Epidermal melanocyte (primary cell): ENCODE measurements at regions not wholly inside any gene's neighbourhood (a gene's known extent, or its start where the extent isn't known, plus 50 kb on each side); places are given as distances from the start of the nearest gene placed in this dataset.
A peak's percentile ranks its signal among the peaks of the same experiment; 100 is the strongest.
"Not testable (repeated sequence)": the region's sequence is repeated elsewhere in the genome, so short reads cannot be mapped to it uniquely, and the experiment has no call there.

ENCODE experiments used
- DNase-seq: peaks from one replicate; pipeline ENCODE4 v3.0.0; 2011; ENCODE audit warnings: low spot score; ENCODE audit not compliant: insufficient read length

DNA sequence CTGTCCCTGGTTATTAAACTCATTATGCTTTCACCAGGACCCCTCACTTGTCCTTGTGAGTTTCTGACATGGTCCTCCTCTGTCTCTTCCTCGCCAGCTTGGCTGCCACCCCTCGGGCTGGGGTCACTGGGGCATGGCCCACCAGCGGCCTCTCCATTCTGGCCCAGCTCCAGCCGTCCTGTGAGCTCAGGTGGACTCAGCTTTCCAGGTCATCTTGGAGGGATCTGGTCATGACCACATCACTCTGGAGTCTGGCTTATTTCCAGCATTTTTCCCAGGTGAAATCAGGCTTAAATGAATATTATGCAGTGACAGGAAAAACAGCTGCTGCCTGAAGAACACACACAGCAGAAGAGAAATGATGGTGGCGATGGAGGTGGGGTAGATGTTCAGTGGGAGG lies 224.5 kb downstream of the ADAMTS15 start:
- DNase-seq, result no peak

DNA sequence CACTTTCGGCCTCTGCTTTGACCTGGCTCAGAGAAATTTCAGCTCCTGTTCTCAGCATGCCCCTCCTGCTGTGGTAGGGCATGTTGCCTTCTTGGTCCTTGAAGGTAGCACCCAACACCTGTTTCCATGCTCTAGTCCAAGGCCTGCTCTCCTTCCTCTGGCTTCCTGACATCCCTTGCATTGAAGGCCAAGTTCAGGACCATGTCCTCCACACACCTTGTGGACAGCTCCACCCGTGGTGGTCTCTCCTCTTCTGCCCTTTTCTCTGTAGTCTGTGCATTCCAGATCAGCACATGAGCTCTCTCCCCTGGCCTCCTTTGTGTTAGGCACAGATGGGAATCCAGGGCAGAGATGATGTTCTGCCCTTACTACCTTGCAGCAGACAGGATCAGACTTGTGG lies 225.3 kb downstream of the ADAMTS15 start:
- no peak for DNase-seq

- DNase-seq, result no peak
Observed at GRCh38 chr11:130674686-130675308, 226.4 kb downstream of the ADAMTS15 start.

DNA sequence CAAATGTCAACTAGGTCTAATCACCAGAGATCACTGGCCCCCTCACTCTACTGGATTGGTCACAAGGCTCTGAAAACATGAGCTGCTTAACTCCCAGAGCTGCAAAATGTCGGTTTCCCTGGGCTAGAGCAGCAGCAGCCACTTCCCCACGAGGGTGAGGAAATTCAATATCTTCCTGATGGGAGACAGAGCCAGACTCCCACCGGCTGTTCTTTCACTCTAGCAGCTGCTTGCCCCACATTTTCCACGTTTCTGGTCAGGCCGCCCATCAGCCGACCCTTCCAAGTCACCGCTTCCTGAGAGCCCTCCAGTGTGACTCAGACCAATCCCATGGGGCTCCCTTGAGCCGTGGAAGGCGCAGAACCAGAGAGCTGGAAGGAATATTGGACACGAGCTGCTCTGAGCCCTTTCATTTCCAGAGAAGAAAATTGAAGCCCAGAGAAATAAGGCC lies 227.0 kb downstream of the ADAMTS15 start:
- DNase-seq, result no peak

- no peak for DNase-seq
Observed at GRCh38 chr11:130675917-130676316, 227.5 kb downstream of the ADAMTS15 start.

DNA sequence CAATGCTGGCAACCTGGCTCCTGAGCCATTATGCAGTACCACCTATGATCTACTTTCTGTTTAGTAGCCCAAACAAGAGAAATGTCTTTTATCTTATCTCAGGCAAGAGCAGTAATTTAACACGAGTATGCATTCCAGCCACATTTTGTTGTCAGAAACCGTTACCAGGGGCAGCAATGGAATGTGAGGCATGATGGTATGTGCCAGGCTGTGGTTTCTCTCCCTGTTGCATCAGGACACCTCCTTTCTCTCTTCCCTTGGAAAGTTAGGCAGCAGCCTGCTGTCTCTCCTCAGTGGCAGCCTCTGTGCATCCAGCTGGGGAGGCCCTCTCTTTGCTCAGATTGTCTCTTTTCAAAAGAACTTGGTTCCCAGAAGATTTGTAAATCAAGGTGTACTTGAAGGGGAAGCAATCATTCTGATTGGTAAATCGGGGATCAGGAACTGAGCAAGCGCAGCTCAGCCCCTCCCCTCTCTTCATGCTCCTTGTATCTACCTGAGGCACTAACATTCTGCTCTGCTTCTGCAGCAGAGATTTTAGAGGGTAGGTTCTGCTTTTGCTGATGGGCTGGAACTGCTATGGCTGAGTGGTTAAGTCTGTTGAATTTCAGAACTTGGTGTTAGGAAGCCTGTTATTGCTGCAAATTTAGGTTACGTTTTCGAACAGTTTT lies 229.2 kb downstream of the ADAMTS15 start:
- peak; percentile 56 for DNase-seq

DNA sequence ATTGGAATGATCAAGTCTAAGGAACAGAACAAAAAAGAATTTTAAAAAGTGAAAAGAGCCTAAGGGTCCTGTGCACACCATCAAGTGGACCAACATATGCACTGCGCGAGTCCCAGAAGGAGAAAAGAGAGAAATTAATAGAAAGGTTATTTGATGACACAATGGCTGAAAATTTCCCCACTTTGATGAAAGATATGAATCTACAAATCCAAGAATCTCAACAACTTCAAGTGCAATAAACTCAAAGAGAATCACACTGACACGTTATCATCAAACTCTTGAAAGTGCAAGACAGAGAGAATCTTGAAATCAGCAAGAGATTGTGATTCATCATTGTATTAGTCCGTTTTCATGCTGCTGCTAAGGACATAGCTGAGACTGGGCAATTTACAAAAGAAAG lies 230.8 kb downstream of the ADAMTS15 start:
- DNase-seq, result no peak

DNA sequence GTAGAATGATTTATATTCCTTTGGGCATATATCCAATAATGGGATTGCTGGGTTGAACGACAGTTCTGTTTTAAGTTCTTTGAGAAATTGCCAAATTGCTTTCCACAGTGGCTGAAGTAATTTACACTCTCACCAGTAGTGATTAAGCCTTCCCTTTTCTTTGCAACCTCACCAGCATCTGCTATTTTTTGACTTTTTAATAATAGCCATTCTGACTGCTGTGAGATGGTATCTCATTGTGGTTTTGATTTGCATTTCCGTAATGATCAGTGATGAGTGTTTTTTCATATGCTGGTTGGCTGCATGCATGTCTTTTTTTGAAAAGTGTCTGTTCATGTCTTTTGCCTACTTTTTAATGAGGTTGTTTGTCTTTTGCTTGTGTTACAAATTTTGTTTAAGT lies 233.8 kb downstream of the SNX19 start:
- DNase-seq, result not testable (repeated sequence)

DNA sequence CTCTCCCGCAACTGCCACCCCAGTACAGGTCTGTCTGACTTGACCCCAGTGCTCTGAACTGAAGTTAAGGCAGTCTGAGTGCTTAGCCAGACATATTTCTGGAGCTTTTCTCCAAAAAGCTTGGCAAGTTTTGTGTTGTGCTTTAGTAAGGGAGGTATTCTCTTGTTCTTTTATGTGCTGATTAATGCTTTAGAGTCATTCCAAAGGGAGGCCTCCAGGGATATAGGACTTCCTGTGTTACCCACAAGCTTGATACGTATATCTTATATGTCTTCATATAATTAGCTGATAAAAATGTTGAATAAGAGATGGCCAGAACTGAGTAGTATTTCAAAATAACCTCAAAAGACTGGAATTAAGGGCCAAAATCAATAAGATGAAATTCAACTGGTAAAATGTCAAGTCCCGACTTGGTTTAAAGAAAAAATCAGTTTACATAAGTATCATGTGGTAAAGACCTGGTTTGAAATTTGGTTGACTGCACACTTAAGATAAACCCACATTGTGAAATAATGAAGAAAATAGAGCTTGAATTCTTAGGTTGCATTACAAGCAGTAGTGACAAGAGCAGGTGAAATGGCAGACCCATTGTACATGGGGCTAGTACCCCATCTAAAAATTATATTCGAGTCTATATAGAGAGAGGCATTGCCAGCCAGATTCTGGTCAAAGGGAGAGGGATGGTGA lies 226.9 kb downstream of the SNX19 start:
- DNase-seq, result no peak

GRCh38 chr11:130691581-130691980 lies 224.7 kb downstream of the SNX19 start:
- no peak for DNase-seq

DNA sequence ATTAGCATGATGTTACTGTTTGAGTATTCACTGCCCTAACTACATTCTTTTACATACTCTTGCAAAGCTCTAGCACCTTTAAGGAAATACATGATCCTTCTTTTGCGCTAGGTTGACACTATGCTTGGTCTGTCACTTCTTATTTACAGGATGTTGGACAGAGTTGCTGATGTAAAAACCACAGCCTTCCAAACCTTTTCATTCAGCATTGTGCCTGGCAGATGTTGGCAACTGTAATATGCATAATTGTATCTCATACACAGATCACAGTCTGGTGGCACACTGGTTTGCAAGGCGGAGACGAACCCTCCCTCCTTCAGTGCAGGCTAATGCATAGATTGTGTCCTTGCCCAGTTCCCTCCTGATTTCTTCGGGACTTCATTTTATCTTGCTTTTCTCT lies 224.1 kb downstream of the SNX19 start:
- no peak for DNase-seq

DNA sequence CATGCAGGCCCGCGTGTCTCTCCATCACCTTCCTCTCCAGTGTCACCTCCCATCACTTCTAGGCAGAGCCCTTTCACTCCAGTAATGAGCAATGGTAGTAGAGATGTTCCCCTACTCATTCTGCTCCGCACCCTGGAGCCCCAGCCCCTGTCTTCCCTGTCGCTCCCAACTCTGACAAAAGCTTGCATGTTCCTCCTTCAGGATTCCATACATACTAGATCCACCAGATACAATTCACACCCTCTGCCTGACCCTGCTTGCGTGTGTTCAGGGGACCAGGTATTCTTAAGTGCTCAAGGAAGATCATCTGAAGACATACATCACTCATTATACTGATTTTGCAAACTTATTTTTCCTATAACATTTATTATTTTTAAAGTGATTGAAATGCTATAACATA lies 222.7 kb downstream of the SNX19 start:
- no peak for DNase-seq

- DNase-seq, result no peak
Observed at GRCh38 chr11:130694488-130695045, 221.7 kb downstream of the SNX19 start.

GRCh38 chr11:130698174-130698573 lies 218.1 kb downstream of the SNX19 start:
- DNase-seq, result no peak

DNA sequence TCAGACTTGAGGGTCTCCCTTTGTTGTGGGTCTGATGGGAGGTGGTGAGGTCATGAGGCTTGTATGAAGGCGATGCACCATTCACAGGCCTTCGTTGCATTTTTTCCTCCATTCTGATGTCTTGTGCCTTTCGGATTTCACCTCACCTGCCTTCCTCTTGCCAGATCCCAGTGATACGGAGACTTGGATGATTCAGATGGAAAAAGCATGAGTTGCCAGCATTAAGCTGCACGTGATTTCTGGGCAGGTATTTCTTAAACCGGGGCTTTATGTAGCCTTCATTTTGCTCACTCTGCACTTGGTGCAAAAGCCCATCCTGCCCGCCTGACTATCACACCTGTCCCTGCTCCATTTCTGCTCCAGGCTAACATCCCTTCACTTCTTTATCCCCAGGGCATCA lies 216.7 kb downstream of the SNX19 start:
- DNase-seq, result no peak

GRCh38 chr11:130700092-130700491 lies 216.2 kb downstream of the SNX19 start:
- no peak for DNase-seq

DNA sequence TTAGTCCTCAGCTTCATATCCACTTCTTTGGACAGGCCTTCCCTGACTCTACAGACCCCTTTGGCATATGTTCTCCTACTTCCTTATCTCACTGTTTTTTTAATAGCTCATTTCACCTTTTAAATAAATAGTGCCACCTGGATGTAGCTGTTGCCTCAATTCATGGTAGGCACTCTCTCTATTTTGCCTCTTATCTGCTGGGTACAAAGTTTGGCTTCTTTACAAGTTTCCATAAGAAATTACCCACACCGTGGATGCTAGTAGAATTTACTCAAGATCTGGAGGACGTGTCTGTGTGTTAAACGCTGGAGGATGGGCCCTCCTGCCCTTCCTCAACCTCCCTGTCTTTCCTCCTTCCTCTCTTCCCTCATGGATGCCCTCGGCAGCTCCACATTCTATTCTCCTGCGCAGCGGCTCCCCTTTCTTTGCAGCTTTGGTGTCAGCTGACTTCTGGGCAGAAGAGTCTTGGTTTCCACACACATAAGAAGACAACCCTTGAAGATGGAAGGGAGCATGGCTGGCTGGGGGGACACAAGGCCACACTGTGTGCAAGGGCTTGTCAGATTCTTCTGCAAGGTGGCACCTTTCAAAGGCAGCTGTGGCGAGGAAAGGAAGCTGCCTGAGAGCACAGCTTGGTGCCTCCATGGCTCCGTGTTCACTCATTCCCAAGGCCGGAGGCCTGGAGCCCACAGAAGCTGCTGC lies 212.6 kb downstream of the SNX19 start:
- DNase-seq, result no peak

- DNase-seq, result no peak
Observed at GRCh38 chr11:130705670-130706421, 210.4 kb downstream of the SNX19 start.

GRCh38 chr11:130706572-130706971 lies 209.7 kb downstream of the SNX19 start:
- DNase-seq, result no peak

DNA sequence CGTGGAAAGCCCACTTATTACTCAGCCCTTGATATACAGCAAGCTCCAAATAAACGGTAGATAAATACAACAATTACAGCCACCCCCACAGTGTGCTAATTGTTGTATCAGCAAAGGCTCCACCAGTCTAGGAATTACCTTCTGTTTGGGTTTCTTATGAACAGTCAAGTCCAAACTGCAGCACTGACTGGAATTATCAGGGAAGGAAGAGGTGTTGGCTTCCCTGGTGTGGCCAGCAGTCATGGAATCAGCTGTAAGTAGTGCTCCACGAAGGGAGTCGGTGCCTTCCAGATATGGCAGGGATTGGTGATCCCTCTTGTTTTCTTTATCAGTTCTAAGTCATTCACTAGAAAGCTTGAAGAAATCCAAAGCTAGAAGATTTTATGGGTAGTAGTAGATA lies 209.1 kb downstream of the SNX19 start:
- no peak for DNase-seq

GRCh38 chr11:130709531-130709930 lies 206.7 kb downstream of the SNX19 start:
- DNase-seq, result no peak
